WERI-Rb-1 (cell line): ENCODE measurements at regions not wholly inside any gene's neighbourhood (a gene's known extent, or its start where the extent isn't known, plus 50 kb on each side); places are given as distances from the start of the nearest gene placed in this dataset.

Experiments used
- DNase-seq: peaks from one replicate; pipeline ENCODE4 v3.0.0-alpha.2; 2020
- H3K27ac ChIP-seq: fragments of 250-450 bp; sonication (Bioruptor Pico); 2 replicates; pipeline ENCODE4 v1.5.1; 2020; ENCODE audit warnings: mild to moderate bottlenecking, moderate library complexity
- H3K27me3 ChIP-seq: fragments of 250-450 bp; sonication (Bioruptor Pico); 2 replicates; pipeline ENCODE4 v1.5.1; 2021; ENCODE audit warnings: mild to moderate bottlenecking, low read depth, moderate library complexity; ENCODE audit not compliant: insufficient read depth, severe bottlenecking
- H3K36me3 ChIP-seq: fragments of 250-450 bp; sonication (Bioruptor Pico); 2 replicates; pipeline ENCODE4 v1.5.1; 2020; ENCODE audit warnings: mild to moderate bottlenecking, moderate library complexity
- H3K4me3 ChIP-seq: 2 replicates; pipeline ENCODE4 v1.5.1; 2011; ENCODE audit warnings: low read depth, mild to moderate bottlenecking, control low read depth, low read length
- H3K9me3 ChIP-seq: fragments of 250-450 bp; sonication (Bioruptor Pico); 2 replicates; pipeline ENCODE4 v1.5.1; 2021; ENCODE audit warnings: mild to moderate bottlenecking, moderate library complexity; ENCODE audit not compliant: severe bottlenecking
- CTCF ChIP-seq: IDR thresholded peaks from 2 replicates; pipeline ENCODE4 v1.5.1; 2011; ENCODE audit warnings: low read depth, mild to moderate bottlenecking, control low read depth, inconsistent platforms, low read length

- TF ChIP-seq CTCF, result no peak
- no peak for DNase-seq
- H3K4me3 ChIP-seq, result no peak overlapping the region
- no peaks in the 10 kb centered on the region for H3K36me3 ChIP-seq
- H3K27me3 ChIP-seq, result no peaks in the 10 kb centered on the region
- H3K9me3 ChIP-seq, result no peaks in the 10 kb centered on the region
- H3K27ac ChIP-seq, result no peak overlapping the region
These were observed 51.8 kb upstream of the AGR3 start for GRCh38 chr7:16933296-16934279.

- Histone ChIP-seq H3K27me3 (no peaks in the 10 kb centered on the region), H3K27ac (no peak overlapping the region), H3K4me3 (no peak overlapping the region), H3K36me3 (no peaks in the 10 kb centered on the region), H3K9me3 (no peaks in the 10 kb centered on the region)
- no peak for TF ChIP-seq CTCF
- no peak for DNase-seq
These were observed 53.0 kb upstream of the AGR3 start for GRCh38 chr7:16934722-16935340.

GRCh38 chr7:16935341-16935735, 53.6 kb upstream of the AGR3 start:
- TF ChIP-seq CTCF, result no peak
- Histone ChIP-seq H3K36me3 (no peaks in the 10 kb centered on the region), H3K9me3 (no peaks in the 10 kb centered on the region), H3K27me3 (no peaks in the 10 kb centered on the region), H3K27ac (no peak overlapping the region), H3K4me3 (no peak overlapping the region)
- no peak for DNase-seq

GRCh38 chr7:16936626-16937422, 55.0 kb upstream of the AGR3 start:
- H3K27ac ChIP-seq, result no peak overlapping the region
- H3K9me3 ChIP-seq, result no peaks in the 10 kb centered on the region
- no peak for DNase-seq
- H3K27me3 ChIP-seq, result no peaks in the 10 kb centered on the region
- TF ChIP-seq CTCF, result no peak
- no peaks in the 10 kb centered on the region for H3K36me3 ChIP-seq
- H3K4me3 ChIP-seq, result no peak overlapping the region

GRCh38 chr7:16939161-16939560, 57.4 kb upstream of the AGR3 start:
- H3K36me3 ChIP-seq, result no peaks in the 10 kb centered on the region

More at GRCh38 chr7:16939161-16939560, 57.4 kb upstream of the AGR3 start:
- no peak for TF ChIP-seq CTCF
- DNase-seq, result no peak
- H3K9me3 ChIP-seq, result peaks cover 7% of the 10 kb centered on the region
- no peaks in the 10 kb centered on the region for H3K27me3 ChIP-seq
- H3K4me3 ChIP-seq, result no peak overlapping the region
- H3K27ac ChIP-seq, result no peak overlapping the region
